Stimulated activated CD4-positive, alpha-beta T cell treated with anti-CD3 and anti-CD28 coated beads, Interleukin-4, amount 100 ng/mL, for 4 hours (primary cell): ENCODE measurements at regions not wholly inside any gene's neighbourhood (a gene's known extent, or its start where the extent isn't known, plus 50 kb on each side); places are given as distances from the start of the nearest gene placed in this dataset.
"Not testable (repeated sequence)": the region's sequence is repeated elsewhere in the genome, so short reads cannot be mapped to it uniquely, and the experiment has no call there.

Experiments
- DNase-seq, 2 experiments: peaks; one replicate each; pipeline ENCODE4 v3.0.0-alpha.2; 2020

GRCh38 chr16:8109510-8110369, 480.6 kb downstream of the TMEM114 start:
- no peak for DNase-seq

- no peak for DNase-seq
These were observed 481.3 kb downstream of the TMEM114 start for GRCh38 chr16:8108991-8109509.

DNA sequence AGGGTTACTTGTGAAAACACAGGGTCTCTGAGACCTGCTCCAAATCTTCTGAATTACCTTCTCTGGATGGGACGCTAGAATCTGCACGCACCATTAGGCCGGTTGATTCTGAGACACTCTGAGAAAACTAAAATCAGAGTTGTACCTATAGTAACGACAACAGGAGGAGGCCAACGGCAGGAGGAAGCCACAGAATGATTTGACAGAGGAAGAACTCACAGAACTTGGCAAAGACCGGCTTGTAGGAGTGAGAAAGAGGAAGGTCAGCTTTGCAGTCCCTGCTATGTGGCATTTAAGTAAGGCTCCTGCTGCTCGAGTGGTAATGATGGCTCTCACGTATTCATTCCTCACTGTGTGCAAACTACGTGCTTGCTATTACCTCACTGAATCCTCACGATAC, 483.0 kb downstream of the TMEM114 start:
- no peak for DNase-seq

DNA sequence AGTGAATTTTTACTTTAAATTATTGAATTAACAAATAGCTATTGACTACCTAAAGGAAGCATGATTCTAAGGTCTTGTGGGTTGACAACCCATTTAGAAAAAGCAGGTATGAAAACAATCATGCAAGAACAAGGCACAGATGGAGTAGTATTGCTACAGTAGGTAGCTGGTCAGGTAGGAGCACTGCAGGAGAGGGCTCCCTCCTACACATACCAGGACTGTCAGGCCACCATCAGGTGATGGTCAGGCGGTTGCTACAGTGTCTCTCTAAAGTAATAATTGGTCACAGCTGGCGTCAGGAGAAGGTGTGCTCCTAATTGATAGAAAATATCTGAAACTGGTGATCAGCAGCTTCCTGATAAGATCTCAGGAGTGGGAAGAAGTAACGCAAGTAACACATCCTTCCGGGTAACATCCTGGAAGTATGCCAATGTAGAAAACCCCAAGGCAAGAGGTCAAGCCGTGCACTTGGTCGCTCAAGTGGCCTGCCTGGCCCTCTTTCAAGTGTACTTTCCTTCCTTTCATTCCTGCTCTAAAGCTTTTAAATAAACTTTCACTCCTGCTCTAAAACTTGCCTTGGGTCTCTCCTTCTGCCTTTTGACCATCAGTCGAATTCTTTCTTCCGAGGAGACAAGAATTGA, 486.5 kb downstream of the TMEM114 start:
- no peak for DNase-seq

GRCh38 chr16:8099586-8099985, 490.7 kb downstream of the TMEM114 start:
- no peak for DNase-seq

DNA sequence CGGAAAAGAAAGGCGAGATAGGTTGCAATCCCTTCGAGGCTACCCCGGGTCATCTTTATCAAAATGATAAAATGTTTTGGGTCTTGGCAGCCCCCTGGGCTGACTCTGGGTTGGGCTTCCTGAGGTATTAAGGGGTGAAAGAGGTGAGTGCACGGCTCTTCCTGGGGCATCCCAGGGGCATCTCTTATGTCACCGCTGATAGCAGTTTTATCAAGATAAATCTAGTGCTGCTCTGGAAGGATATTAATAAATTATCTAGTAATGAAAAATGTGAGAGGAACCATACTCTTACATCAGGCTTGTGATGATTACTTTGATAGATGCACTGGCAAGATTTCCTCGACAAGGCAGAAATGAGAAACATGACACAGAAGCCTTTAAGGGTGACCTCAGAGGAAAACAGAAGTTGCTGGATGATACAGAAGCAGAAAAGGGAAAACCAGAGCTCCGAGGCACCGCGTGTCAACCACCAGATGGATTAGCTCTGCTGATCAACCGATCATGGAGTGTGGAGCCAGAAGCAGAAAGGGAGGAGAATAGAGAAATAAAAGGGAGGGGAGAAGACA, 491.3 kb downstream of the TMEM114 start:
- DNase-seq, result no peak

- DNase-seq, result no peak
These were observed 494.1 kb downstream of the TMEM114 start for GRCh38 chr16:8096211-8096610.

DNA sequence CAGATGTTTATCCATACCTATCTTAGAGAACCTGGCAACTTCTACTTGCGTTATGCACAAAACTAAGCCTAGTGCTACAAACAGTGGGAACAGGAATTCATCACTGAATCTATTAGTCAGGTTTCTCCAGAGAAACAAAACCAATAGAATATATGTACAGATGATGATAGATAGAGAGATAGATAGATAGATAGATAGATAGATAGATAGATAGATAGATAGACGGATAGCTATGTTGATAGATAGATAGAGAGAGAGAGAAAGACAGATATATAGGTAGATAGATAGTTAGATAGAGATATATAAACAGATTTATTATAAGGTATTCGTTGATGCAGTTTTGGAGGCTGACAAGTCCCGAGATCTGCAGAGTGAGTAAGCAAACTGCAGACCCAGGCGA, 495.6 kb downstream of the TMEM114 start:
- no peak for DNase-seq

- DNase-seq, result no peak
These were observed 501.4 kb downstream of the TMEM114 start for GRCh38 chr16:8088820-8089338.

GRCh38 chr16:8087597-8088289, 502.6 kb downstream of the TMEM114 start:
- no peak for DNase-seq

- DNase-seq, result no peak
These were observed 503.2 kb downstream of the TMEM114 start for GRCh38 chr16:8087146-8087545.

DNA sequence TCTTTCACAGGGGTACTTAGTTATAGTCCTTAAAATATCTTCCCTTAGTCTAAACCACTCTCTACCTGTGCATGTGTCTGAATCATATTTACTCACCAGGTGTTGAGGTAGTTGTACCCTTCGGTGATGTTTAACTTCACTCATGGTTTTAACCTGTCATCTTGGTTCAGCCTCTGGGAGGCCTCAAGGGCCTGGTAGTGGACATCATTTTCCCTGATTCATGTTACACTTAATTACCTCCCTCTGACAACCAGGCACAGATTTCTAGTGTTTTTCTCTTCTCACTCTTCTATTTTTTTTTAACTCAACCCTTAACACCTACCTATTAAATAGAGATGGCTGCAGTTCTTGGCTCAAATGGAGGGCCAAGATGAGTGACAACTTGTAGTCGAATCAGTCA, 505.4 kb downstream of the TMEM114 start:
- DNase-seq, result no peak

- DNase-seq, result no peak
These were observed 506.0 kb downstream of the TMEM114 start for GRCh38 chr16:8084302-8084701.

DNA sequence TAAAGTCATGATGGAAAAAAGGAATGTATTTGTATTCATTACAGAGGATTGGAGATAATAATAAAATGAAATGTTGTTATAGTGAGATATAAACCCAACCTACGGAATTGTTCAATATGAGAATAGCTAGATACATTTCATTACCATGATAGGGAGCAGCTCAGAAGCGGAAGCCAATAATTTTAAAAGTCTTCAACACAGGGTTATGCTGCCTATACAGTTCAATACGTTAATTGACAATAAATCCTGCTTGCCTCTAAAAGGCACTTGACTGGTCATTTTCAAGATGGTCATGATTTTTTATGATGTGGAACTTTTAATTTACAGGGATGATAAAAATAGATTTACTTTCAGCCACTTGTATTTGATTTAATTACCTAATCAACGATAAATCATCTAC, 506.8 kb downstream of the TMEM114 start:
- no peak for DNase-seq

- DNase-seq, result no peak
These were observed 509.5 kb downstream of the TMEM114 start for GRCh38 chr16:8080817-8081216.

DNA sequence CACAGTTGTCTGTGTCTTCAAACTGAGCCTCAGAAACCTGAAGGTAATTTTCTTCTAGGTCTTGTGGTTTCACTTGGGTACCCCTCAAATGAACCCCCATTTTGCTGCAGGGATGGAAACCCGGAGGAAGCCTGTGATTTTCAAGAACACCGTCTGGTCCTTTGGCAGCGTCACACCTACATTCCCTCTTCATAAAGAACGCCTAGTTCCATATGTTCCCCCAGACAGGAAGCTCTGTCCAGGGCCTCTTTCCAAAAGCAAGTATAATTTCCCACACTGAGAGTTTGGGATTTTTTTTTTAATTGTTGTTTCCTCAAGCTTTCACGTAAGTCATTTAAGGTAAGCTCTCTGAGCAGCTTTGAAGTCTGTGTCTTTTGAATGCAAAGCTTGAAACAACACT, 515.0 kb downstream of the TMEM114 start:
- no peak for DNase-seq

- DNase-seq, result no peak
These were observed 519.8 kb downstream of the TMEM114 start for GRCh38 chr16:8070506-8070905.

DNA sequence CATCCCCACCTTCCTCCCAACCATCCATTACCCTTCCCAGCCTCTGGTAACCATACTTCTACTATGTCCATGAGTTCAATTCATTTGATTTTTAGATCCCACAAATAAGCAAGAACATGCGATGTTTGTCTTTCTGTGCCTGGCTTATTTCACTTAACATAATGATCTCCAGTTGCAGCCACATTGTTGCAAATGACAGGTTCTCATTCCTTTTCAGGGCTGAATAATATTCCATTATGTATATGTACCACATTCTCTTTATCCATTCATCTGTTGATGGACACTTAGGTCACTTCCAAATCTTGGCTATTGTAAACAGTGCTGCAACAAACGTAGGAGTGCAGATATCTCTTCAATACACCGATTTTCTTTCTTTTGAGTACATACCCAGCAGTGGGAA, 522.1 kb downstream of the TMEM114 start:
- not testable (repeated sequence) for DNase-seq

DNA sequence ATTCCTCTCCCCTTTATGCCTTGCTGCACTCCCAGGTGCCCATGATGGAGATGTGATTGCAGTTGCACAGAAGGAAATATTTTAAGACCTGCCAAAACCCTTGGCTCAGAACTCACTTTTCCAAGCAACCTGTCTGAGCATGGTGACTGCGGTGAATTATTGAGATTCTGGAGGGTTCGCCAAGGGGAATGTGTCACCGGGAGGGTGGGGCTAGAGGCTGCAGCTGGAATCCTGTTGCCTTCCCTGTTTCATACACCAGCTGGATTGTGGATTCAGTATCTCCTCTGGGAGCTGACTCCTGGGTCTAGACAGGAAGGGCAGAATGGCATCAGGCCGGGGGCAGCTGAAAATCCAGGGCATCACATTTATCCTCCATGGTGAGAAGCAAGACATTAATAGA, 527.2 kb downstream of the TMEM114 start:
- DNase-seq, result no peak

GRCh38 chr16:8062677-8063076, 527.6 kb downstream of the TMEM114 start:
- DNase-seq, result no peak

DNA sequence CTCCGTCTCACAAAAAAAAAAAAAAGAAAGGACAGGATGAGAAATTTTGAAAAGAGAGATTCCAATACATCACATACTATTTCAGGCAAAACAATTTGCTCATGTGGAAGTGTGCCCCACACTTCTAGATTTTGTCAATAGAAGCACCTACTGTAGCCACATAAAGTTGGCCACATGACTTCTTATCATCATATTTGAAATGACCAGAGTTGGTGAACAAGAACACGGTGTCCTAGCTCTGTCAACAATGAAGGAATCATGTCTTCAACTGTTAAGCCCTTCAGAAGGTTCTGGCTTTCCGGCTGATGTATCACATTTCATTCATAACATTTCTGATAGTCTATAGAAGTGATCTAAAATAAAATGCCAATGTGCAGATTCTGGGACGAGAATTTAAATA, 534.5 kb downstream of the TMEM114 start:
- DNase-seq, result no peak

GRCh38 chr16:8053437-8053836, 536.9 kb downstream of the TMEM114 start:
- no peak for DNase-seq

- no peak for DNase-seq
These were observed 541.9 kb downstream of the TMEM114 start for GRCh38 chr16:8048433-8048832.
